ENCODE measurements at regions not wholly inside any gene's neighbourhood (a gene's known extent, or its start where the extent isn't known, plus 50 kb on each side); places are given as distances from the start of the nearest gene placed in this dataset.

- no peak for DNase-seq
- Histone ChIP-seq H3K4me3 (no peak overlapping the region), H3K36me3 (no peaks in the 10 kb centered on the region), H3K27ac (no peak overlapping the region), H3K9me3 (no peaks in the 10 kb centered on the region), H3K4me1 (no peaks in the 10 kb centered on the region), H3K27me3 (no peaks in the 10 kb centered on the region)
- no peak for TF ChIP-seq CTCF (IDR thresholded peaks at IDR 0.05)
- FAIRE-seq: no peak
- 83 to 89% methylated on average over 10 of the region's 10 CpGs for WGBS, 2 donors
- no peak for ATAC-seq
- intact Hi-C loops (cut with DNase I): no loop called here
Observed at GRCh38 chr20:51994751-51995417, 192.6 kb upstream of the SALL4 start.

- H3K9me3 ChIP-seq: no peaks in the 10 kb centered on the region
- H3K4me1 ChIP-seq: no peaks in the 10 kb centered on the region
- TF ChIP-seq CTCF (IDR thresholded peaks at IDR 0.05): no peak
- ATAC-seq: no peak
- intact Hi-C loops (cut with DNase I): no loop called here
- H3K36me3 ChIP-seq: no peaks in the 10 kb centered on the region
- H3K27me3 ChIP-seq: no peaks in the 10 kb centered on the region
- H3K4me3 ChIP-seq: no peak overlapping the region
- no peak overlapping the region for H3K27ac ChIP-seq
- no peak for FAIRE-seq
- DNase-seq: no peak
Observed at GRCh38 chr20:51987812-51988211, 185.5 kb upstream of the SALL4 start.

- no peak for FAIRE-seq
Observed at GRCh38 chr20:51985013-51985415, 182.7 kb upstream of the SALL4 start.

GRCh38 chr20:51980277-51980676 lies 178.0 kb upstream of the SALL4 start:
- FAIRE-seq: no peak
- WGBS, 2 donors: 93 to 94% methylated on average over 11 of the region's 11 CpGs
- TF ChIP-seq CTCF (IDR thresholded peaks at IDR 0.05): no peak
- H3K9me3 ChIP-seq: no peaks in the 10 kb centered on the region
- ATAC-seq: no peak
- H3K4me3 ChIP-seq: no peak overlapping the region
- intact Hi-C loops (cut with DNase I): no loop called here
- no peak overlapping the region for H3K27ac ChIP-seq
- no peaks in the 10 kb centered on the region for H3K4me1 ChIP-seq
- H3K36me3 ChIP-seq: no peaks in the 10 kb centered on the region
- no peak for DNase-seq
- H3K27me3 ChIP-seq: no peaks in the 10 kb centered on the region

More at GRCh38 chr20:51985013-51985415, 182.7 kb upstream of the SALL4 start:
- Histone ChIP-seq H3K27ac (peak overlapping the region in 2 of 4 donors; percentile 47 to 60), H3K9me3 (no peaks in the 10 kb centered on the region), H3K27me3 (no peaks in the 10 kb centered on the region), H3K4me1 (no peaks in the 10 kb centered on the region), H3K4me3 (no peak overlapping the region), H3K36me3 (no peaks in the 10 kb centered on the region)
- ATAC-seq (peak; percentile 53 to 90 (median 84)), DNase-seq (peak in 1 of 6 donors; percentile 19)
- intact Hi-C loops (cut with DNase I): no loop called here
- no peak for TF ChIP-seq CTCF (IDR thresholded peaks at IDR 0.05)

GRCh38 chr20:51979226-51979625 lies 176.9 kb upstream of the SALL4 start:
- no peak for ATAC-seq
- DNase-seq: no peak
- 86 to 94% methylated on average over 4 of the region's 4 CpGs for WGBS, 2 donors
- Histone ChIP-seq H3K4me1 (no peaks in the 10 kb centered on the region), H3K27ac (no peak overlapping the region), H3K4me3 (no peak overlapping the region), H3K36me3 (no peaks in the 10 kb centered on the region), H3K9me3 (no peaks in the 10 kb centered on the region), H3K27me3 (no peaks in the 10 kb centered on the region)
- intact Hi-C loops (cut with DNase I): no loop called here
- no peak for TF ChIP-seq CTCF (IDR thresholded peaks at IDR 0.05)
- FAIRE-seq: no peak
